ENCODE measurements at regions not wholly inside any gene's neighbourhood (a gene's known extent, or its start where the extent isn't known, plus 50 kb on each side); places are given as distances from the start of the nearest gene placed in this dataset.

- TF ChIP-seq REST (IDR thresholded peaks at IDR 0.05; ENCODE audit: low read depth, low read length) (no peak), CTCF (IDR thresholded peaks at IDR 0.05) (no peak), EP300 (IDR thresholded peaks at IDR 0.05; ENCODE audit: borderline replicate concordance in 1 of 2, low read depth in 1 of 2, low read length in 1 of 2) (no peak), EZH2phosphoT487 (IDR thresholded peaks at IDR 0.05; ENCODE audit: borderline replicate concordance, low read depth) (no peak)
These were observed 60.6 kb upstream of the SYK start for GRCh38 chr9:90741036-90741435.
